HG02840 (cell line): ENCODE measurements at regions not wholly inside any gene's neighbourhood (a gene's known extent, or its start where the extent isn't known, plus 50 kb on each side); places are given as distances from the start of the nearest gene placed in this dataset.
"Not testable (repeated sequence)": the region's sequence is repeated elsewhere in the genome, so short reads cannot be mapped to it uniquely, and the experiment has no call there.

Experiments
- ATAC-seq: cut with Tn5 transposase; IDR thresholded peaks from one replicate; pipeline ENCODE4 v1.9.1; 2021; ENCODE audit warnings: mild to moderate bottlenecking, moderate library complexity, moderate number of reproducible peaks; ENCODE audit not compliant: unreplicated experiment, low FRiP score

GRCh38 chr9:79384501-79384900, 187.3 kb upstream of the TLE4 start:
- no peak for ATAC-seq

- ATAC-seq = no peak
These were observed 184.5 kb upstream of the TLE4 start for GRCh38 chr9:79387101-79387835.

GRCh38 chr9:79390077-79390698, 181.6 kb upstream of the TLE4 start:
- no peak for ATAC-seq

GRCh38 chr9:79390781-79391770, 180.7 kb upstream of the TLE4 start:
- ATAC-seq = no peak

- no peak for ATAC-seq
These were observed 176.5 kb upstream of the TLE4 start for GRCh38 chr9:79395228-79395627.

- no peak for ATAC-seq
These were observed 176.0 kb upstream of the TLE4 start for GRCh38 chr9:79395755-79396154.

GRCh38 chr9:79396168-79396567, 175.6 kb upstream of the TLE4 start:
- ATAC-seq = no peak

- no peak for ATAC-seq
These were observed 168.3 kb upstream of the TLE4 start for GRCh38 chr9:79403495-79403894.

- no peak for ATAC-seq
These were observed 163.6 kb upstream of the TLE4 start for GRCh38 chr9:79408200-79408599.

- no peak for ATAC-seq
These were observed 163.1 kb upstream of the TLE4 start for GRCh38 chr9:79408617-79409016.

GRCh38 chr9:79409182-79409823, 162.5 kb upstream of the TLE4 start:
- no peak for ATAC-seq

GRCh38 chr9:79425840-79426239, 145.9 kb upstream of the TLE4 start:
- no peak for ATAC-seq

- no peak for ATAC-seq
These were observed 143.3 kb upstream of the TLE4 start for GRCh38 chr9:79428422-79428821.

GRCh38 chr9:79430619-79431018, 141.1 kb upstream of the TLE4 start:
- ATAC-seq = no peak

GRCh38 chr9:79431019-79431679, 140.6 kb upstream of the TLE4 start:
- no peak for ATAC-seq

GRCh38 chr9:79432485-79432884, 139.3 kb upstream of the TLE4 start:
- no peak for ATAC-seq

- no peak for ATAC-seq
These were observed 138.1 kb upstream of the TLE4 start for GRCh38 chr9:79433703-79434102.

- ATAC-seq = not testable (repeated sequence)
These were observed 132.5 kb upstream of the TLE4 start for GRCh38 chr9:79439221-79439620.

GRCh38 chr9:79446523-79447307, 125.0 kb upstream of the TLE4 start:
- ATAC-seq = no peak

- no peak for ATAC-seq
These were observed 124.5 kb upstream of the TLE4 start for GRCh38 chr9:79447308-79447605.
